ENCODE measurements at regions not wholly inside any gene's neighbourhood (a gene's known extent, or its start where the extent isn't known, plus 50 kb on each side); places are given as distances from the start of the nearest gene placed in this dataset.
A peak's percentile ranks its signal among the peaks of the same experiment; 100 is the strongest.

DNA sequence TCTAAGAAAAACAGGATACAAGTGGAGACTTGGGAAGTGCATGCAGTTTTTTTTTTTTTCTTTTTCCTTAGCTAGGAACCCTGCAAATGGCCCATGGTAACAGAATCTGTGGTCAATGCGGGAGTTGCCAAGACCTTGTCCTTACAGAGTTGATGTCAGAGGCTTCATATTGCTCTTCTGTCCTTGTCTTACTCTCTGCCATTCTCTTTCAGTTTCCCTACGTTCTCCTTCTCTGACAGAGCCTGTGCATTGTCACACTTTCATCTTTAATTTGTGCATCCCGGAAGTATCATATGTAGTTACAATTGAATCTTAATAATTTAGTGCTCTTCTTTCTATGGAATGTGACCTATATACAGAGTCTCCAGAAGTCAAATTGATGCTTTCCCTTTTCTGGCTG lies 986.9 kb downstream of the TMEM121 start:
- Mint-ChIP-seq H3K27me3 (ENCODE audit: insufficient read depth, low read depth, poor library complexity) (no peaks in the 10 kb centered on the region), H3K9me3 (peaks cover 100% of the 10 kb centered on the region)

DNA sequence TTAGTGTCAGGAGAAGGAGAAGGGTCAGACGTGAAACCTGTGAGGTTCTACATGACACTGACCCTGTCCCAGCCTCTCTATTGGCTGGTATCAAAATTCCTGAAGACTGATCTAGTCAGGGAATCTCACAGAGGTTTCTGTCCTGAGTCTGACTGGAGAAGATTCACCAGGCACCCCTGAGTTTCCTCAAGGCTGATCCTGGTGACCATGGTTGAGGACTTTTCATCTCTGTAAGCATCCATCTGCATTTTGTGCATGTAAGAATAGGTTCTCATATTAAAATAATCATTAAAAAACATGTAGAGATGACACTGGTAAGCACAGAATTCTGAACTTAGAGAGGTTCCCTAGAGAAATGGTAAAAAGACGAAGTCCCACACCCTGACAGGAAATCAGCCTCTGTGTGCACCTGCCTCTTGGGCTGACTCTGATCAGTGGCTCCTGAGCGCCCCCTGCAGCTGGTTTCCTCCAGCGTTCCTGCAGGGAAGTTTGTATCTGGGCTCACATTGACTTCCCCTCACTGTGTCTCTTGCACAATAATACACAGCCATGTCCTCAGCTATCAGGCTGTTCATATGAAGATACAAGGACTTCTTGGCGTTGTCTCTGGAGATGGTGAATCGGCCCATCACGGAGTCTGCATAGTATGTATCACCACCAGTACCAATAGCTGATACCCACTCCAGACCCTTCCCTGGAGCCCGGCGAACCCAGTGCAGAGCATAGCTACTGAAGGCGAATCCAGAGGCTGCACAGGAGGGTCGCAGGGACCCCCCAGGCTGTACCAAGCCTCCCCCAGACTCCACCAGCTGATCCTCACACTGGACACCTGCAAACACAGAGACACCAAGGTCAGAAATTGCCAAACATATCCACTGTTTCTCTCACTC lies 991.9 kb downstream of the TMEM121 start:
- no peaks in the 10 kb centered on the region for H3F3A ChIP-seq (replicated peaks; ENCODE audit: low read depth)
- H3K27me3 ChIP-seq (ENCODE audit: insufficient read depth): no peaks in the 10 kb centered on the region
- Mint-ChIP-seq H3K36me3 (ENCODE audit: low read depth) (peaks cover 50% of the 10 kb centered on the region), H3K27ac (no peak overlapping the region), H3K4me1 (no peaks in the 10 kb centered on the region), H3K9me3 (peaks cover 96% of the 10 kb centered on the region), H3K27me3 (ENCODE audit: insufficient read depth, low read depth, poor library complexity) (no peaks in the 10 kb centered on the region), H3K4me3 (no peak overlapping the region)
- H2AFZ ChIP-seq: no peak overlapping the region
- no peaks in the 10 kb centered on the region for H4K20me1 ChIP-seq (replicated peaks; ENCODE audit: insufficient read depth)
- no peak overlapping the region for H3K4me3 ChIP-seq
- H3K79me2 ChIP-seq (replicated peaks; ENCODE audit: insufficient read depth): no peaks in the 10 kb centered on the region
- TF ChIP-seq POLR2AphosphoS5 (IDR thresholded peaks at IDR 0.05; ENCODE audit: low read depth): no peak
- TF ChIP-seq, protein P1, sequence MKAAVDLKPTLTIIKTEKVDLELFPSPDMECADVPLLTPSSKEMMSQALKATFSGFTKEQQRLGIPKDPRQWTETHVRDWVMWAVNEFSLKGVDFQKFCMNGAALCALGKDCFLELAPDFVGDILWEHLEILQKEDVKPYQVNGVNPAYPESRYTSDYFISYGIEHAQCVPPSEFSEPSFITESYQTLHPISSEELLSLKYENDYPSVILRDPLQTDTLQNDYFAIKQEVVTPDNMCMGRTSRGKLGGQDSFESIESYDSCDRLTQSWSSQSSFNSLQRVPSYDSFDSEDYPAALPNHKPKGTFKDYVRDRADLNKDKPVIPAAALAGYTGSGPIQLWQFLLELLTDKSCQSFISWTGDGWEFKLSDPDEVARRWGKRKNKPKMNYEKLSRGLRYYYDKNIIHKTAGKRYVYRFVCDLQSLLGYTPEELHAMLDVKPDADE (IDR thresholded peaks at IDR 0.05): no peak
- no peak for TF ChIP-seq EZH2phosphoT487 (IDR thresholded peaks at IDR 0.05; ENCODE audit: unreplicated experiment)
- no peak for TF ChIP-seq REST (IDR thresholded peaks at IDR 0.05; ENCODE audit: unreplicated experiment)
- TF ChIP-seq NANOG (IDR thresholded peaks at IDR 0.05; ENCODE audit: borderline replicate concordance): no peak
- no peak for TF ChIP-seq JUNB (IDR thresholded peaks at IDR 0.05; ENCODE audit: unreplicated experiment)
- no peak for TF ChIP-seq ZNF462 (CRISPR knock-in tag; IDR thresholded peaks at IDR 0.05)
- no peak for TF ChIP-seq EZH2 (IDR thresholded peaks at IDR 0.05; ENCODE audit: low read depth, unreplicated experiment)
- TF ChIP-seq CREB1 (CRISPR knock-in tag; IDR thresholded peaks at IDR 0.05; ENCODE audit: low read depth): no peak
- no peaks in the 10 kb centered on the region for H3K4me1 ChIP-seq (ENCODE audit: insufficient read depth)
- H3K9me2 ChIP-seq (ENCODE audit: insufficient read depth): no peaks in the 10 kb centered on the region
- ATAC-seq: no peak
- no peaks in the 10 kb centered on the region; the same call in 1 of the 2 replicates for H3K36me3 ChIP-seq (ENCODE audit: insufficient read depth)
- no peak overlapping the region for H3K4me2 ChIP-seq
- no peak overlapping the region for H3K27ac ChIP-seq (ENCODE audit: low read depth)
- DNase-seq (ENCODE audit: low spot score): peak; percentile 1

More for the DNA sequence above, 986.9 kb downstream of the TMEM121 start:
- no peaks in the 10 kb centered on the region for H4K20me1 ChIP-seq (replicated peaks; ENCODE audit: insufficient read depth)
- no peak for TF ChIP-seq ZNF114 (CRISPR knock-in tag; IDR thresholded peaks at IDR 0.05)
- H3K27ac ChIP-seq (ENCODE audit: low read depth): no peak overlapping the region
- Mint-ChIP-seq H3K36me3 (ENCODE audit: low read depth) (peaks cover 52% of the 10 kb centered on the region), H3K4me1 (no peaks in the 10 kb centered on the region), H3K27ac (no peak overlapping the region), H3K4me3 (no peak overlapping the region)
- H2AFZ ChIP-seq: no peak overlapping the region
- no peak overlapping the region for H3K4me3 ChIP-seq
- 0 out of 2 replicates have a peak, but pooled peaks cover 5% of the 10 kb centered on the region for H3K36me3 ChIP-seq (ENCODE audit: insufficient read depth)
- no peaks in the 10 kb centered on the region for H3F3A ChIP-seq (replicated peaks; ENCODE audit: low read depth)
- no peaks in the 10 kb centered on the region for H3K4me1 ChIP-seq (ENCODE audit: insufficient read depth)
- H3K27me3 ChIP-seq (ENCODE audit: insufficient read depth): no peaks in the 10 kb centered on the region
- H3K79me2 ChIP-seq (replicated peaks; ENCODE audit: insufficient read depth): no peaks in the 10 kb centered on the region
- DNase-seq (ENCODE audit: low spot score) (no peak), ATAC-seq (no peak)
- no peak overlapping the region for H3K4me2 ChIP-seq
- H3K9me2 ChIP-seq (ENCODE audit: insufficient read depth): no peaks in the 10 kb centered on the region
